GM12865 (cell line): ENCODE measurements at regions not wholly inside any gene's neighbourhood (a gene's known extent, or its start where the extent isn't known, plus 50 kb on each side); places are given as distances from the start of the nearest gene placed in this dataset.

Experiments used
- DNase-seq: peaks from one replicate; pipeline ENCODE4 v3.0.0; 2010; ENCODE audit warnings: low read depth
- H3K4me3 ChIP-seq: 2 replicates; pipeline ENCODE4 v1.5.1; 2011; ENCODE audit warnings: mild to moderate bottlenecking, low read depth, low read length, control low read depth
- CTCF ChIP-seq: IDR thresholded peaks from 2 replicates; pipeline ENCODE4 v1.5.1; 2011; ENCODE audit warnings: low read length, control low read depth, low read depth, inconsistent platforms; ENCODE audit not compliant: insufficient read depth; ENCODE audit errors: missing control alignments

- TF ChIP-seq CTCF, result no peak
- H3K4me3 ChIP-seq, result no peak overlapping the region
- DNase-seq, result no peak
These were observed 220.4 kb downstream of the RHOU start for GRCh38 chr1:228955691-228956090.

GRCh38 chr1:228956864-228957263, 221.6 kb downstream of the RHOU start:
- no peak for TF ChIP-seq CTCF
- no peak for DNase-seq

GRCh38 chr1:228957535-228957934, 222.3 kb downstream of the RHOU start:
- TF ChIP-seq CTCF, result no peak
- no peak for DNase-seq
- H3K4me3 ChIP-seq, result no peak overlapping the region

More at GRCh38 chr1:228956864-228957263, 221.6 kb downstream of the RHOU start:
- no peak overlapping the region for H3K4me3 ChIP-seq

GRCh38 chr1:228958121-228958520, 222.8 kb downstream of the RHOU start:
- H3K4me3 ChIP-seq, result no peak overlapping the region
- no peak for DNase-seq
- no peak for TF ChIP-seq CTCF

GRCh38 chr1:228958741-228959140, 223.5 kb downstream of the RHOU start:
- no peak for DNase-seq
- H3K4me3 ChIP-seq, result no peak overlapping the region
- no peak for TF ChIP-seq CTCF

GRCh38 chr1:228960705-228961104, 225.4 kb downstream of the RHOU start:
- no peak for DNase-seq
- no peak for TF ChIP-seq CTCF
- H3K4me3 ChIP-seq, result no peak overlapping the region

- TF ChIP-seq CTCF, result no peak
- H3K4me3 ChIP-seq, result no peak overlapping the region
- DNase-seq, result no peak
These were observed 226.2 kb downstream of the RHOU start for GRCh38 chr1:228961511-228961910.
